Keratinocyte (primary cell): ENCODE measurements at regions not wholly inside any gene's neighbourhood (a gene's known extent, or its start where the extent isn't known, plus 50 kb on each side); places are given as distances from the start of the nearest gene placed in this dataset.

Source experiments
- DNase-seq: peaks from one replicate; pipeline ENCODE4 v3.0.0-alpha.2; 2011; ENCODE audit warnings: low read depth, missing footprints, low spot score
- FAIRE-seq: peaks from 2 replicates; lab custom pipeline; 2011; peaks lifted over from hg19 to GRCh38; lab: Jason Lieb, UNC
- H2AFZ ChIP-seq: 2 replicates; pipeline ENCODE4 v1.6.0; 2012; ENCODE audit warnings: low read length, control low read depth, inconsistent platforms; ENCODE audit not compliant: control insufficient read depth
- H3K27ac ChIP-seq: 2 replicates; pipeline ENCODE4 v1.5.1; 2011; ENCODE audit warnings: low read length; ENCODE audit not compliant: control insufficient read depth, insufficient read depth
- H3K27me3 ChIP-seq: 3 replicates; pipeline ENCODE4 v1.6.0; 2011; ENCODE audit warnings: low read length; ENCODE audit not compliant: control insufficient read depth, insufficient read depth; ENCODE audit errors: extremely low read depth
- H3K36me3 ChIP-seq, 2 experiments: 2 replicates in 1 of 2; 3 replicates in 1 of 2; pipeline ENCODE4 v1.5.1; 2011; ENCODE audit warnings: low read length in 2 of 2, mild to moderate bottlenecking in 1 of 2; ENCODE audit not compliant: control insufficient read depth in 2 of 2, insufficient read depth in 2 of 2; ENCODE audit errors: extremely low read depth in 1 of 2
- H3K4me1 ChIP-seq: 3 replicates; pipeline ENCODE4 v1.5.1; 2011; ENCODE audit warnings: low read length; ENCODE audit not compliant: control insufficient read depth, insufficient read depth; ENCODE audit errors: extremely low read depth
- H3K4me2 ChIP-seq: 3 replicates; pipeline ENCODE4 v1.6.0; 2011; ENCODE audit warnings: low read depth, low read length; ENCODE audit not compliant: control insufficient read depth, insufficient read depth; ENCODE audit errors: extremely low read depth
- H3K4me3 ChIP-seq, 3 experiments: fragments of 200-600 bp in 1 of 3; sonication (generic) in 1 of 3; 2 replicates in 2 of 3; 3 replicates in 1 of 3; pipeline ENCODE4 v1.5.1; 2011 to 2016; ENCODE audit warnings: low read length in 3 of 3, mild to moderate bottlenecking in 3 of 3, control low read depth in 2 of 3, inconsistent platforms in 1 of 3, low read depth in 1 of 3, mixed read lengths in 1 of 3, mixed run types in 1 of 3, moderate library complexity in 1 of 3; ENCODE audit not compliant: control insufficient read depth in 2 of 3, insufficient read depth in 2 of 3; ENCODE audit errors: extremely low read depth in 1 of 3
- H3K79me2 ChIP-seq: 2 replicates; pipeline ENCODE4 v1.6.0; 2012; ENCODE audit warnings: low read length; ENCODE audit not compliant: control insufficient read depth, insufficient read depth
- H3K9ac ChIP-seq: 3 replicates; pipeline ENCODE4 v1.6.0; 2011; ENCODE audit warnings: low read length; ENCODE audit not compliant: control insufficient read depth, insufficient read depth; ENCODE audit errors: extremely low read depth
- H3K9me1 ChIP-seq: 3 replicates; pipeline ENCODE4 v1.6.0; 2011; ENCODE audit warnings: low read length; ENCODE audit not compliant: control insufficient read depth, insufficient read depth; ENCODE audit errors: extremely low read depth
- H3K9me3 ChIP-seq: 2 replicates; pipeline ENCODE4 v1.5.1; 2012; ENCODE audit warnings: low read depth, low read length; ENCODE audit not compliant: control insufficient read depth
- H4K20me1 ChIP-seq: 3 replicates; pipeline ENCODE4 v1.6.0; 2011; ENCODE audit warnings: low read length; ENCODE audit not compliant: control insufficient read depth, insufficient read depth; ENCODE audit errors: extremely low read depth
- EZH2 ChIP-seq: IDR thresholded peaks from one replicate; pipeline ENCODE4 v1.6.1; 2012; ENCODE audit warnings: inconsistent platforms, mild to moderate bottlenecking, low read length, moderate library complexity
- dilution Hi-C: fragments of 300-500 bp; cut with MboI; formaldehyde crosslinking; loops from one replicate; pipeline ENCODE4 v1.7.0; 2020; ENCODE audit warnings: low sequenced_read_pairs; ENCODE audit not compliant: extremely low pct_ligation_motif_present
- TF ChIP-seq, protein P1 (sequence below), 3 experiments: IDR thresholded peaks in 1 of 3; conservative IDR thresholded peaks in 1 of 3; optimal IDR thresholded peaks in 1 of 3; 2 replicates in 2 of 3; 3 replicates in 1 of 3; pipeline versions ENCODE3 to v1.5.1; 2011; ENCODE audit warnings: low read length in 3 of 3, mild to moderate bottlenecking in 3 of 3, moderate library complexity in 2 of 3, control low read depth in 1 of 3, inconsistent platforms in 1 of 3; ENCODE audit not compliant: insufficient read depth in 2 of 3; ENCODE audit errors: extremely low read depth in 1 of 3

DNA sequence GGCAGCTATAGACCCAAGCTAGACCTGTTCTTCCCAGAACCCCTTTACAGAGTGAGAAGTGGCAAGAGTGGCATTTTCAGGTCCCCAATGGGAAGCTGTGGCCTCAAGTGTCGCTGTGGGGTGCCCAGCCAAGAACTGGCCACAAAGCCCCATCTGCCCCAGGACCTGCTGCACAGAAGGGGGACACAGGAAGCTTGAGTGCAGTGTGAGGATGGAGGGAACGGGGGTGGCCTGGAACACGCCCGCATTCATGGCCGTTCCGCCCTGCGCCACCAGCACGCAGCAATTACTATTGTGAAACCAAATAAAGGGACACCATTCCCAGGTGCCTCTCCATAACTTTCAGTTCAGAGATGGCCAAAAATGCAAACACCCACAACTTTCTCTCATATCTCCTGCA lies 237.6 kb upstream of the TCERG1L start:
- dilution Hi-C loops = no loop called here

DNA sequence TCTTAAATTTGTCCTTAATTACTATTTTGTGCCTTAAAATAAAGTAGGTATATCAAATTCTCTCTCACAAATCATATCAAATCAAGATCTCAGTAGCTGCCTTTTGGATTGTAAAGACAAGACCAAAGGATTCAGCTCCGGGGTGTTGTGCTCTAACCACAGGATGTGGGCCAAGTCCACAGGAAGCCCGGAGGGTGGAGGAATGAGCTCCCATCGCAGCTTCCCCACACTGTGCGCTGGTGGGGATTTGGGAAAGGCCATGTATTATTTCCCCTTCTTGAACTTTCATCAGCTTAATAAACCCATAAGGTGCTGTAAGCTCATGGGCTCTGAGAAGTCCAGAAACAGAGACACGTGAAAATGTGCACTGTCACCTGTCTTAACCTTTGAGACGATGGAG lies 241.6 kb upstream of the TCERG1L start:
- TF ChIP-seq, protein P1, sequence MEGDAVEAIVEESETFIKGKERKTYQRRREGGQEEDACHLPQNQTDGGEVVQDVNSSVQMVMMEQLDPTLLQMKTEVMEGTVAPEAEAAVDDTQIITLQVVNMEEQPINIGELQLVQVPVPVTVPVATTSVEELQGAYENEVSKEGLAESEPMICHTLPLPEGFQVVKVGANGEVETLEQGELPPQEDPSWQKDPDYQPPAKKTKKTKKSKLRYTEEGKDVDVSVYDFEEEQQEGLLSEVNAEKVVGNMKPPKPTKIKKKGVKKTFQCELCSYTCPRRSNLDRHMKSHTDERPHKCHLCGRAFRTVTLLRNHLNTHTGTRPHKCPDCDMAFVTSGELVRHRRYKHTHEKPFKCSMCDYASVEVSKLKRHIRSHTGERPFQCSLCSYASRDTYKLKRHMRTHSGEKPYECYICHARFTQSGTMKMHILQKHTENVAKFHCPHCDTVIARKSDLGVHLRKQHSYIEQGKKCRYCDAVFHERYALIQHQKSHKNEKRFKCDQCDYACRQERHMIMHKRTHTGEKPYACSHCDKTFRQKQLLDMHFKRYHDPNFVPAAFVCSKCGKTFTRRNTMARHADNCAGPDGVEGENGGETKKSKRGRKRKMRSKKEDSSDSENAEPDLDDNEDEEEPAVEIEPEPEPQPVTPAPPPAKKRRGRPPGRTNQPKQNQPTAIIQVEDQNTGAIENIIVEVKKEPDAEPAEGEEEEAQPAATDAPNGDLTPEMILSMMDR (optimal IDR thresholded peaks at IDR 0.05 in 1 of 3, IDR thresholded peaks at IDR 0.05 in 1 of 3, conservative IDR thresholded peaks at IDR 0.05 in 1 of 3; ENCODE audit: extremely low read depth in 1 of 3, insufficient read depth in 2 of 3, low read length in 3 of 3) = no peak
- no peak for TF ChIP-seq EZH2

More for the DNA sequence above, 237.6 kb upstream of the TCERG1L start:
- H3K27ac ChIP-seq = no peak overlapping the region
- TF ChIP-seq, protein P1 (optimal IDR thresholded peaks at IDR 0.05 in 1 of 3, IDR thresholded peaks at IDR 0.05 in 1 of 3, conservative IDR thresholded peaks at IDR 0.05 in 1 of 3; ENCODE audit: extremely low read depth in 1 of 3, insufficient read depth in 2 of 3, low read length in 3 of 3) = no peak
- no peak for TF ChIP-seq EZH2
- H2AFZ ChIP-seq = no peak overlapping the region
- peaks cover 10% of the 10 kb centered on the region for H3K9me3 ChIP-seq
- no peaks in the 10 kb centered on the region for H3K4me1 ChIP-seq
- no peaks in the 10 kb centered on the region for H3K9me1 ChIP-seq
- H3K27me3 ChIP-seq = no peaks in the 10 kb centered on the region
- FAIRE-seq = no peak
- no peak overlapping the region for H3K9ac ChIP-seq
- H3K36me3 ChIP-seq = no peaks in the 10 kb centered on the region
- no peak overlapping the region for H3K4me2 ChIP-seq
- no peaks in the 10 kb centered on the region for H4K20me1 ChIP-seq
- no peak for DNase-seq
- no peaks in the 10 kb centered on the region for H3K79me2 ChIP-seq
- H3K4me3 ChIP-seq = no peak overlapping the region

More for the DNA sequence above, 241.6 kb upstream of the TCERG1L start:
- no peak overlapping the region for H3K9ac ChIP-seq
- H3K36me3 ChIP-seq = no peaks in the 10 kb centered on the region
- H2AFZ ChIP-seq = no peak overlapping the region
- no peaks in the 10 kb centered on the region for H3K27me3 ChIP-seq
- no peak for DNase-seq
- FAIRE-seq = no peak
- H3K9me3 ChIP-seq = peaks cover 12% of the 10 kb centered on the region
- H3K4me3 ChIP-seq = no peak overlapping the region
- no peak overlapping the region for H3K4me2 ChIP-seq
- no peaks in the 10 kb centered on the region for H3K4me1 ChIP-seq
- H3K27ac ChIP-seq = no peak overlapping the region
- H3K9me1 ChIP-seq = no peaks in the 10 kb centered on the region
- dilution Hi-C loops = no loop called here
- H3K79me2 ChIP-seq = no peaks in the 10 kb centered on the region
- H4K20me1 ChIP-seq = no peaks in the 10 kb centered on the region
